Thoracic aorta (tissue), 2 donors: ENCODE measurements at regions not wholly inside any gene's neighbourhood (a gene's known extent, or its start where the extent isn't known, plus 50 kb on each side); places are given as distances from the start of the nearest gene placed in this dataset.

Experiments used
- ATAC-seq: fragments of 150-250 bp; one replicate; pipeline ENCODE4 v1.8.0; 2017; ENCODE audit warnings: low read depth; ENCODE audit not compliant: insufficient number of reproducible peaks, low FRiP score
- DNase-seq: peaks from one replicate; pipeline ENCODE4 v3.0.0-alpha.2; 2020; ENCODE audit warnings: low spot score
- H3K27ac ChIP-seq, 2 donors: fragments of 200-600 bp; sonication (generic); 1 replicate in 1 of 2; 2 replicates in 1 of 2; pipeline ENCODE4 v1.5.1; 2016; ENCODE audit warnings: mild to moderate bottlenecking in 2 of 2, moderate library complexity in 2 of 2
- H3K27me3 ChIP-seq: fragments of 200-600 bp; sonication (generic); replicated peaks from 2 replicates; pipeline ENCODE4 v1.6.0; 2016; ENCODE audit warnings: mild to moderate bottlenecking; ENCODE audit not compliant: insufficient read depth
- H3K36me3 ChIP-seq: fragments of 200-600 bp; sonication (generic); one replicate; pipeline ENCODE4 v1.5.1; 2016
- H3K4me1 ChIP-seq, 2 donors: fragments of 200-600 bp; sonication (generic); 1 replicate in 1 of 2; 2 replicates in 1 of 2; pipeline versions ENCODE4 v1.5.1 to v1.6.0; 2016; ENCODE audit warnings: low read depth in 2 of 2, mild to moderate bottlenecking in 1 of 2; ENCODE audit not compliant: control insufficient read depth in 1 of 2
- H3K4me3 ChIP-seq: fragments of 200-600 bp; sonication (generic); 2 replicates; pipeline ENCODE4 v1.5.1; 2016; ENCODE audit warnings: mild to moderate bottlenecking
- H3K9me3 ChIP-seq: fragments of 200-600 bp; sonication (generic); 2 replicates; pipeline ENCODE4 v1.5.1; 2016
- TF ChIP-seq, protein P1 (sequence below): fragments of 200-600 bp; sonication (generic); IDR thresholded peaks from one replicate; pipeline ENCODE4 v1.5.1; 2019; ENCODE audit warnings: antibody characterized with exemption

DNA sequence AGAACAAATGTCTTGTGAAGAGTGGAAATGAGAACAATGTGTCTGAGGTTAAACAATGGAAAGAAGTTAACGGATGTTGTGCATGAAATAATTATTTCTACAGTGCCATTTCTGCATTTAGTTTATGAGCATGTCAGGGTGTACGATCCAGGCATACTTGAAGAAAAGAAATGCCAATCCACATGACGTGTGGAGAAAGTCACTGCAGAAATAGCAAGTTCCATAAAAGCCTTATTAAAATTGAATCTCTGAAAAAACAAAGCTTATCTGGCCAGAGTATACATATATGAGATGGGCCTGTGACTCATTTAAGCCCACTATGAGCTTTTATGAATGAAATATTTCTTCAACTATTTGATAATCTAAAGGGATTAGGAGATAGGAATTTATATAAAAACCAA lies 426.1 kb downstream of the EFNB2 start:
- Histone ChIP-seq H3K27me3 (no peaks in the 10 kb centered on the region), H3K4me1 (no peaks in the 10 kb centered on the region)
- TF ChIP-seq, protein P1, sequence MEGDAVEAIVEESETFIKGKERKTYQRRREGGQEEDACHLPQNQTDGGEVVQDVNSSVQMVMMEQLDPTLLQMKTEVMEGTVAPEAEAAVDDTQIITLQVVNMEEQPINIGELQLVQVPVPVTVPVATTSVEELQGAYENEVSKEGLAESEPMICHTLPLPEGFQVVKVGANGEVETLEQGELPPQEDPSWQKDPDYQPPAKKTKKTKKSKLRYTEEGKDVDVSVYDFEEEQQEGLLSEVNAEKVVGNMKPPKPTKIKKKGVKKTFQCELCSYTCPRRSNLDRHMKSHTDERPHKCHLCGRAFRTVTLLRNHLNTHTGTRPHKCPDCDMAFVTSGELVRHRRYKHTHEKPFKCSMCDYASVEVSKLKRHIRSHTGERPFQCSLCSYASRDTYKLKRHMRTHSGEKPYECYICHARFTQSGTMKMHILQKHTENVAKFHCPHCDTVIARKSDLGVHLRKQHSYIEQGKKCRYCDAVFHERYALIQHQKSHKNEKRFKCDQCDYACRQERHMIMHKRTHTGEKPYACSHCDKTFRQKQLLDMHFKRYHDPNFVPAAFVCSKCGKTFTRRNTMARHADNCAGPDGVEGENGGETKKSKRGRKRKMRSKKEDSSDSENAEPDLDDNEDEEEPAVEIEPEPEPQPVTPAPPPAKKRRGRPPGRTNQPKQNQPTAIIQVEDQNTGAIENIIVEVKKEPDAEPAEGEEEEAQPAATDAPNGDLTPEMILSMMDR = no peak

DNA sequence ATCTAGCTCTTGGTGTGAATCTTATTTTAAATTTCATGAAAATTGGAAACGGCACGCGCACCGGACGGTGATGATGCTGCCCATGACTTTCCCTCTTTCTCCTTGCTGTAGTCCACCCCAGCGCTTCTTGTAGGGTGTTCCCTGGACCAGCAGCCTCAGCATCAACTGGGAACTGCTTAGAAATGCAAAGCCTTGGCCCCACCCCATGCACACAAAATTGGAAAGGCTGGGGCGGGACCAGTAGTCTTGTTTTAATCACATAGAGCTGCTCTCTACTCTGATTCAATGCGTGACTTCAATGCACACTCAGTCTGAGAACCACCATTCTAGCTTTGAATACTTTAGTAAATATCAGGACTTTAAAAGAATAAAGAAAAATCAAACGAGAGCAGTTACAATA lies 427.1 kb downstream of the EFNB2 start:
- Histone ChIP-seq H3K27me3 (no peaks in the 10 kb centered on the region), H3K9me3 (no peaks in the 10 kb centered on the region), H3K4me1 (no peaks in the 10 kb centered on the region), H3K4me3 (no peak overlapping the region), H3K27ac (no peak overlapping the region), H3K36me3 (no peaks in the 10 kb centered on the region)
- DNase-seq (no peak), ATAC-seq (no peak)
- TF ChIP-seq, protein P1 = no peak

More for the DNA sequence above, 426.1 kb downstream of the EFNB2 start:
- Histone ChIP-seq H3K4me3 (no peak overlapping the region), H3K36me3 (no peaks in the 10 kb centered on the region), H3K27ac (no peak overlapping the region), H3K9me3 (no peaks in the 10 kb centered on the region)
- ATAC-seq (no peak), DNase-seq (no peak)

DNA sequence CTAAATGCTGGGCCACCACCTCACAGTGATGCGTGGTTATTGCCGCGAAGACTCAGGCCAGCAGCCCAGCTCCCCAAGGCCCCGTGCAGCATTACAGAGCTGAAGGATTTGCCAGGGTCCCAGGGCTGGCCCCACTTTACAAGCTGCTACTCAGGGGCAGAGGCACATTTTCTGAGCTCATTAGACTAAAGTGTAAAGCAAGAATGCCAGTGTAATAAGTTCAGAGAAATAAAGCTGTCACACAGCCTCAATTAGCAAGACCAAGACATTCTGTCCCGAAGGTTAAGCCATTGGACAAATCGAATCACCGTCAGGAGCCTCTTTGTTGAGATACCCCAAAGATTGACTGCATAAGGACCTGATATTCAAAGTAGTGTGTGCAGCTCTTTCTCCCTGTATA lies 428.4 kb downstream of the EFNB2 start:
- no peaks in the 10 kb centered on the region for H3K27me3 ChIP-seq
- TF ChIP-seq, protein P1 = no peak

DNA sequence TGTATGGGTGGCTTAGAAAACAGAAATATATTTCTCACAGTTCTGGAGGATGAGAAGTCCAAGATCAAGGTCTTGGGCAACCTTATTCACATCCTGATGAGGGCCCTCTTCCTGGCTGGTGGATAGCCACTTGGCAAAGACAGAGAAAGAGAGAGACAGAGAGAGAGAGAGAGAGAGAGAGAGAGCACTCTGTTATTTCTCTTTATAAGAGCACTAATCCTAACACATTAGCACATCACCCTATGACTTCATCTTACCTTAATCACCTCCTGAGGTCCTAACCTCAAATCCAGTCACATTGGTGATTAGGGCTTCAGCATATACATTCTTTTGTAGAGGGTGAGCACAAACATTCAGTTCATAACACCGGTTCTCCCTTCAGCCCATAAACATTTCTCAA lies 430.3 kb downstream of the EFNB2 start:
- H3K9me3 ChIP-seq = no peaks in the 10 kb centered on the region
- DNase-seq = no peak
- no peaks in the 10 kb centered on the region for H3K27me3 ChIP-seq
- TF ChIP-seq, protein P1 = no peak
- no peaks in the 10 kb centered on the region for H3K4me1 ChIP-seq
- H3K4me3 ChIP-seq = no peak overlapping the region
- ATAC-seq = no peak
- no peak overlapping the region for H3K27ac ChIP-seq
- H3K36me3 ChIP-seq = no peaks in the 10 kb centered on the region

More for the DNA sequence above, 428.4 kb downstream of the EFNB2 start:
- H3K36me3 ChIP-seq = no peaks in the 10 kb centered on the region
- no peak overlapping the region for H3K27ac ChIP-seq
- no peaks in the 10 kb centered on the region for H3K4me1 ChIP-seq
- H3K4me3 ChIP-seq = no peak overlapping the region
- ATAC-seq (no peak), DNase-seq (no peak)
- no peaks in the 10 kb centered on the region for H3K9me3 ChIP-seq

DNA sequence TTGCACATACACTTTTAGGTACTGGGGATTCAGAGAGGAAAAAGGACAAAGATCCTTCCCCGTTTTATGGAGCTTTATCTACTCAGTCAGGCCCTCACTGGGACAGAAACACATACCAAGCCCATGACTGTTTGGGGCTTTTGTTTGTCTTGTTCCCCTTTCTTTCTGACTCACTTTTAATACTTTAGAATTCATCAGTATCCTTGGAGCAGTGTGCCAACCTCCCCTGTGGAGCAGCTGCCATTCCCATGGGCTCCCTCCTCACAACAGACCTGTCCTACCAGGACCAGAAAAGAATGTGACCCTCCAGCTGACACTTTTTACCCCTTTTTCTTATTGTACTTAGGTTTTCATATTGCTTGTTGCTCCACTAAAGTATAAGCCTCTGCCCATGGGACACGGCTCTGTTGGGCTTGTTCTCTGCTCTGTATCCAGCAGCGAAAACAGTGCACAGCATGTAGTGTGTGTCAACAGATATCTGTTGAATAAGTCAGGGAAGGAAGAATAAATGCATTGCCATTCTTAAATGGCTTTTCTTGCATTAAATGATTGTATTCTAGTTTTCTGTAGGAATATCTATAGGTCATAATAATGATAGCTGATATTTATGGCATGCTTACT lies 431.1 kb downstream of the EFNB2 start:
- ATAC-seq = no peak

More for the DNA sequence above, 431.1 kb downstream of the EFNB2 start:
- no peak overlapping the region for H3K4me3 ChIP-seq
- TF ChIP-seq, protein P1 = no peak
- H3K27ac ChIP-seq = no peak overlapping the region
- H3K9me3 ChIP-seq = no peaks in the 10 kb centered on the region
- DNase-seq = no peak
- no peaks in the 10 kb centered on the region for H3K4me1 ChIP-seq
- H3K36me3 ChIP-seq = no peaks in the 10 kb centered on the region
- no peaks in the 10 kb centered on the region for H3K27me3 ChIP-seq
